Aorta (tissue), 5 donors: ENCODE measurements at regions not wholly inside any gene's neighbourhood (a gene's known extent, or its start where the extent isn't known, plus 50 kb on each side); places are given as distances from the start of the nearest gene placed in this dataset.

Source experiments
- ATAC-seq: fragments of 200-7000 bp; cut with Tn5 transposase; one replicate; pipeline ENCODE4 v1.9.1; 2022; ENCODE audit warnings: moderate library complexity; ENCODE audit not compliant: low FRiP score
- DNase-seq, 2 donors: peaks; one replicate each; pipeline ENCODE4 v3.0.0-alpha.2; 2020
- H3K27ac ChIP-seq, 2 donors: one replicate each; pipeline ENCODE4 v1.5.1; 2013; ENCODE audit warnings: low read length in 2 of 2, mild to moderate bottlenecking in 2 of 2, moderate library complexity in 2 of 2, control low read depth in 1 of 2, inconsistent platforms in 1 of 2, low read depth in 1 of 2
- H3K27me3 ChIP-seq, 2 donors: one replicate each; pipeline ENCODE4 v1.6.1; 2013; ENCODE audit warnings: control low read depth in 1 of 2, low read length in 1 of 2, mild to moderate bottlenecking in 1 of 2, moderate library complexity in 1 of 2; ENCODE audit not compliant: insufficient read depth in 2 of 2, control insufficient read depth in 1 of 2
- H3K36me3 ChIP-seq, 2 donors: one replicate each; pipeline ENCODE4 v1.6.1; 2013; ENCODE audit warnings: control low read depth in 1 of 2, low read length in 1 of 2, mild to moderate bottlenecking in 1 of 2; ENCODE audit not compliant: insufficient read depth in 2 of 2, control insufficient read depth in 1 of 2
- H3K4me1 ChIP-seq, 2 donors: one replicate each; pipeline ENCODE4 v1.6.1; 2013; ENCODE audit warnings: low read length in 2 of 2, control low read depth in 1 of 2, mild to moderate bottlenecking in 1 of 2, moderate library complexity in 1 of 2; ENCODE audit not compliant: insufficient read depth in 2 of 2, control insufficient read depth in 1 of 2
- H3K4me3 ChIP-seq, 2 donors: one replicate each; pipeline ENCODE4 v1.5.1; 2013; ENCODE audit warnings: low read length in 2 of 2, control low read depth in 1 of 2, mild to moderate bottlenecking in 1 of 2
- H3K9me3 ChIP-seq: one replicate; pipeline ENCODE4 v1.6.1; 2013; ENCODE audit warnings: mild to moderate bottlenecking, low read length; ENCODE audit not compliant: control insufficient read depth
- WGBS, 2 donors: extraction: QIAGEN DNeasy Blood & Tissue Kit; methylation state at CpG; one replicate each; pipeline ENCODE4 v1.1.7; 2013; 5-methylcytosine and 5-hydroxymethylcytosine counted together
- intact Hi-C, 2 donors: fragments of 100-400 bp; cut with DNase I; formaldehyde crosslinking; loops; one replicate each; pipeline versions ENCODE4 v1.14.2 to v1.15.0; 2022
- donor health status: healthy with polysubstance abuse.
- donor health status: Bipolar disorder and iron deficiency.
- donor health status: DM: no; HTN: no; CAD: no.
- donor health status: DM: no; HTN: no; CAD: no.
- donor health status: DM: yes; HTN: yes; CAD: no.

- Histone ChIP-seq H3K9me3 (no peaks in the 10 kb centered on the region), H3K27me3 (no peaks in the 10 kb centered on the region), H3K4me3 (no peak overlapping the region), H3K36me3 (no peaks in the 10 kb centered on the region), H3K4me1 (no peaks in the 10 kb centered on the region), H3K27ac (no peak overlapping the region)
- ATAC-seq (no peak), DNase-seq (no peak)
- 85 to 92% methylated on average over 8 of the region's 8 CpGs for WGBS, 2 donors
- intact Hi-C loops = no loop called here
Measured at GRCh38 chr2:3043726-3044125, 333.9 kb downstream of the EIPR1 start.

GRCh38 chr2:3042601-3043585 lies 334.7 kb downstream of the EIPR1 start:
- no peak for ATAC-seq
- Histone ChIP-seq H3K27me3 (no peaks in the 10 kb centered on the region), H3K36me3 (no peaks in the 10 kb centered on the region), H3K27ac (no peak overlapping the region), H3K4me3 (no peak overlapping the region), H3K4me1 (no peaks in the 10 kb centered on the region), H3K9me3 (no peaks in the 10 kb centered on the region)
- DNase-seq = no peak
- intact Hi-C loops = no loop called here
- 69 to 70% methylated on average over 20 of the region's 20 CpGs for WGBS, 2 donors

- no peak overlapping the region for H3K27ac ChIP-seq
- H3K4me1 ChIP-seq = no peaks in the 10 kb centered on the region
- H3K36me3 ChIP-seq = no peaks in the 10 kb centered on the region
- H3K4me3 ChIP-seq = no peak overlapping the region
- H3K27me3 ChIP-seq = no peaks in the 10 kb centered on the region
- no peak for ATAC-seq
- H3K9me3 ChIP-seq = no peaks in the 10 kb centered on the region
- intact Hi-C loops = no loop called here
- 19 to 24% methylated on average over 25 of the region's 25 CpGs for WGBS, 2 donors
- DNase-seq = no peak
Measured at GRCh38 chr2:3041841-3042600, 335.6 kb downstream of the EIPR1 start.

- Histone ChIP-seq H3K4me1 (no peaks in the 10 kb centered on the region), H3K27me3 (no peaks in the 10 kb centered on the region), H3K9me3 (no peaks in the 10 kb centered on the region), H3K36me3 (no peaks in the 10 kb centered on the region), H3K27ac (no peak overlapping the region), H3K4me3 (no peak overlapping the region)
- DNase-seq (no peak), ATAC-seq (no peak)
- intact Hi-C loops = no loop called here
- 88 to 91% methylated on average over 17 of the region's 17 CpGs for WGBS, 2 donors
Measured at GRCh38 chr2:3041246-3041645, 336.4 kb downstream of the EIPR1 start.

GRCh38 chr2:3040496-3041140 lies 337.0 kb downstream of the EIPR1 start:
- Histone ChIP-seq H3K4me1 (no peaks in the 10 kb centered on the region), H3K4me3 (no peak overlapping the region), H3K36me3 (no peaks in the 10 kb centered on the region), H3K27ac (no peak overlapping the region), H3K27me3 (no peaks in the 10 kb centered on the region), H3K9me3 (no peaks in the 10 kb centered on the region)
- intact Hi-C loops = no loop called here
- DNase-seq (no peak), ATAC-seq (no peak)
- 29 to 46% methylated on average over 17 of the region's 17 CpGs for WGBS, 2 donors

GRCh38 chr2:3040066-3040428 lies 337.6 kb downstream of the EIPR1 start:
- WGBS, 2 donors = 86 to 90% methylated on average over 2 of the region's 2 CpGs
- intact Hi-C loops = no loop called here
- H3K27me3 ChIP-seq = no peaks in the 10 kb centered on the region
- H3K9me3 ChIP-seq = no peaks in the 10 kb centered on the region
- no peaks in the 10 kb centered on the region for H3K36me3 ChIP-seq
- H3K4me1 ChIP-seq = no peaks in the 10 kb centered on the region
- DNase-seq (no peak), ATAC-seq (no peak)
- H3K4me3 ChIP-seq = no peak overlapping the region
- no peak overlapping the region for H3K27ac ChIP-seq

GRCh38 chr2:3039188-3040065 lies 338.2 kb downstream of the EIPR1 start:
- no peak overlapping the region for H3K27ac ChIP-seq

GRCh38 chr2:3038636-3039035 lies 339.0 kb downstream of the EIPR1 start:
- Histone ChIP-seq H3K27ac (no peak overlapping the region), H3K4me3 (no peak overlapping the region), H3K36me3 (no peaks in the 10 kb centered on the region), H3K4me1 (no peaks in the 10 kb centered on the region), H3K9me3 (no peaks in the 10 kb centered on the region), H3K27me3 (no peaks in the 10 kb centered on the region)
- ATAC-seq (no peak), DNase-seq (peak in 1 of 2 donors; percentile 18)
- WGBS, 2 donors = 88 to 91% methylated on average over 12 of the region's 12 CpGs
- intact Hi-C loops = no loop called here

More at GRCh38 chr2:3039188-3040065, 338.2 kb downstream of the EIPR1 start:
- Histone ChIP-seq H3K4me3 (no peak overlapping the region), H3K27me3 (no peaks in the 10 kb centered on the region), H3K4me1 (no peaks in the 10 kb centered on the region), H3K9me3 (no peaks in the 10 kb centered on the region), H3K36me3 (no peaks in the 10 kb centered on the region)
- ATAC-seq (no peak), DNase-seq (peak in 1 of 2 donors; percentile 17)
- intact Hi-C loops = no loop called here
- WGBS, 2 donors = 85% methylated on average over 16 of the region's 16 CpGs
